ENCODE measurements at regions not wholly inside any gene's neighbourhood (a gene's known extent, or its start where the extent isn't known, plus 50 kb on each side); places are given as distances from the start of the nearest gene placed in this dataset.

DNA sequence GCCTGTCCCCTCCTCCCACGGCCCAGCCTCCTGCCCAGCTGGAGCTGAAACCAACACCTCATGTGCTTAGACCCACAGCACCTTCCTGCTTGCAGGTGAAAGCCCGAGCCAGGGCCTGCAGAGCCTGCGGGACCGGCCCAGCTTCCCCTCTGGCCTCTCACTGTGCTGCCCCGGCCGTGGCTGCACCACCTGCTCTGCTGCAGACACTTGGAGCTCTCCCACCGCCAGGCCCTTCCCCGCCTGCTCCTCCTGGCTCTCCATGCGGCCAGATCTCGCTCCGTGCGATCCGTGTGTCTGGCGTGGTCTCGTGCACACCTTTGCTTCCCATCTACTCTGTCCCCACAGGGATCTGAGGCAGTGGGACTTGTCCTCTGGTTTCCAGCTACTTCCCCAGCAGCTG is 72.2 kb upstream of the FBRSL1 start:
- TF ChIP-seq EZH2 (IDR thresholded peaks at IDR 0.05; ENCODE audit: low read length): no peak
- TF ChIP-seq, protein P1, sequence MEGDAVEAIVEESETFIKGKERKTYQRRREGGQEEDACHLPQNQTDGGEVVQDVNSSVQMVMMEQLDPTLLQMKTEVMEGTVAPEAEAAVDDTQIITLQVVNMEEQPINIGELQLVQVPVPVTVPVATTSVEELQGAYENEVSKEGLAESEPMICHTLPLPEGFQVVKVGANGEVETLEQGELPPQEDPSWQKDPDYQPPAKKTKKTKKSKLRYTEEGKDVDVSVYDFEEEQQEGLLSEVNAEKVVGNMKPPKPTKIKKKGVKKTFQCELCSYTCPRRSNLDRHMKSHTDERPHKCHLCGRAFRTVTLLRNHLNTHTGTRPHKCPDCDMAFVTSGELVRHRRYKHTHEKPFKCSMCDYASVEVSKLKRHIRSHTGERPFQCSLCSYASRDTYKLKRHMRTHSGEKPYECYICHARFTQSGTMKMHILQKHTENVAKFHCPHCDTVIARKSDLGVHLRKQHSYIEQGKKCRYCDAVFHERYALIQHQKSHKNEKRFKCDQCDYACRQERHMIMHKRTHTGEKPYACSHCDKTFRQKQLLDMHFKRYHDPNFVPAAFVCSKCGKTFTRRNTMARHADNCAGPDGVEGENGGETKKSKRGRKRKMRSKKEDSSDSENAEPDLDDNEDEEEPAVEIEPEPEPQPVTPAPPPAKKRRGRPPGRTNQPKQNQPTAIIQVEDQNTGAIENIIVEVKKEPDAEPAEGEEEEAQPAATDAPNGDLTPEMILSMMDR (optimal IDR thresholded peaks at IDR 0.05 in 1 of 3, IDR thresholded peaks at IDR 0.05 in 1 of 3, conservative IDR thresholded peaks at IDR 0.05 in 1 of 3; ENCODE audit: extremely low read depth in 1 of 3, insufficient read depth in 2 of 3, low read length in 3 of 3): no peak

Measured in keratinocyte (primary cell).